Ectodermal cell (in vitro differentiated cells): ENCODE measurements at regions not wholly inside any gene's neighbourhood (a gene's known extent, or its start where the extent isn't known, plus 50 kb on each side); places are given as distances from the start of the nearest gene placed in this dataset.
"Not testable (repeated sequence)": the region's sequence is repeated elsewhere in the genome, so short reads cannot be mapped to it uniquely, and the experiment has no call there.

Source experiments
- H3K27ac ChIP-seq: 2 replicates; pipeline ENCODE4 v1.7.0; 2013; ENCODE audit warnings: mild to moderate bottlenecking, low read depth, low read length; ENCODE audit not compliant: insufficient read depth, poor library complexity, severe bottlenecking
- H3K27me3 ChIP-seq: 2 replicates; pipeline ENCODE4 v1.7.0; 2013; ENCODE audit warnings: mild to moderate bottlenecking, low read length; ENCODE audit not compliant: insufficient read depth, control insufficient read depth, poor library complexity, severe bottlenecking
- H3K36me3 ChIP-seq: one replicate; pipeline ENCODE4 v1.7.0; 2013; ENCODE audit warnings: low read length; ENCODE audit not compliant: control insufficient read depth, insufficient read depth
- H3K4me1 ChIP-seq: one replicate; pipeline ENCODE4 v1.7.0; 2013; ENCODE audit warnings: low read length; ENCODE audit not compliant: control insufficient read depth, insufficient read depth
- H3K4me3 ChIP-seq: 2 replicates; pipeline ENCODE4 v1.7.0; 2013; ENCODE audit warnings: low read depth, low read length, control low read depth; ENCODE audit not compliant: insufficient read depth
- H3K9me3 ChIP-seq: 2 replicates; pipeline ENCODE4 v1.7.0; 2013; ENCODE audit warnings: mild to moderate bottlenecking, low read length, moderate library complexity; ENCODE audit not compliant: control insufficient read depth
- WGBS, 2 experiments: methylation state at CpG; one replicate each; pipeline ENCODE4 v1.1.7; 2013; ENCODE audit warnings: missing lambda C conversion rate in 2 of 2; 5-methylcytosine and 5-hydroxymethylcytosine counted together

- H3K9me3 ChIP-seq, H3K36me3 ChIP-seq, H3K27ac ChIP-seq, H3K4me3 ChIP-seq, H3K4me1 ChIP-seq: not testable (repeated sequence)
- peaks cover 19% of the 10 kb centered on the region for H3K27me3 ChIP-seq
- WGBS, 2 experiments, result 77 to 82% methylated on average over 21 to 23 of the region's 23 CpGs
These were observed 78.8 kb upstream of the SFSWAP start for GRCh38 chr12:131631889-131632651.

GRCh38 chr12:131632652-131633023 is 78.3 kb upstream of the SFSWAP start:
- WGBS, 2 experiments, result 68 to 76% methylated on average over 3 to 4 of the region's 5 CpGs
- H3K9me3 ChIP-seq, H3K36me3 ChIP-seq, H3K27ac ChIP-seq, H3K4me3 ChIP-seq, H3K4me1 ChIP-seq: not testable (repeated sequence)
- H3K27me3 ChIP-seq, result peaks cover 14% of the 10 kb centered on the region

- not testable (repeated sequence) for H3K9me3 ChIP-seq, H3K4me1 ChIP-seq, H3K4me3 ChIP-seq, H3K27ac ChIP-seq, H3K27me3 ChIP-seq, H3K36me3 ChIP-seq
- WGBS, 2 experiments, result 82 to 86% methylated on average over 9 of the region's 9 CpGs
These were observed 77.3 kb upstream of the SFSWAP start for GRCh38 chr12:131633610-131634009.

GRCh38 chr12:131634037-131634436 is 76.9 kb upstream of the SFSWAP start:
- 81 to 82% methylated on average over 5 of the region's 5 CpGs for WGBS, 2 experiments
- Histone ChIP-seq H3K36me3 (no peaks in the 10 kb centered on the region), H3K27ac (no peak overlapping the region), H3K9me3 (no peaks in the 10 kb centered on the region), H3K4me1 (no peaks in the 10 kb centered on the region), H3K27me3 (peaks cover under 1% of the 10 kb centered on the region), H3K4me3 (no peak overlapping the region)

- H3K36me3 ChIP-seq, H3K4me1 ChIP-seq, H3K9me3 ChIP-seq, H3K27ac ChIP-seq, H3K4me3 ChIP-seq, H3K27me3 ChIP-seq: not testable (repeated sequence)
- 83 to 88% methylated on average over 2 of the region's 2 CpGs for WGBS, 2 experiments
These were observed 75.9 kb upstream of the SFSWAP start for GRCh38 chr12:131635012-131635411.

GRCh38 chr12:131635491-131636122 is 75.3 kb upstream of the SFSWAP start:
- H3K4me1 ChIP-seq, result no peaks in the 10 kb centered on the region
- H3K27ac ChIP-seq, result no peak overlapping the region
- no peaks in the 10 kb centered on the region for H3K9me3 ChIP-seq
- H3K27me3 ChIP-seq, result no peaks in the 10 kb centered on the region
- H3K4me3 ChIP-seq, result no peak overlapping the region
- no peaks in the 10 kb centered on the region for H3K36me3 ChIP-seq
- WGBS, 2 experiments, result 82 to 85% methylated on average over 5 to 6 of the region's 6 CpGs

GRCh38 chr12:131636266-131636665 is 74.6 kb upstream of the SFSWAP start:
- no peaks in the 10 kb centered on the region for H3K4me1 ChIP-seq
- WGBS, 2 experiments, result 93 to 94% methylated on average over 8 of the region's 8 CpGs
- no peaks in the 10 kb centered on the region for H3K9me3 ChIP-seq
- H3K27ac ChIP-seq, result no peak overlapping the region
- no peaks in the 10 kb centered on the region for H3K27me3 ChIP-seq
- H3K36me3 ChIP-seq, result no peaks in the 10 kb centered on the region
- no peak overlapping the region for H3K4me3 ChIP-seq

- H3K4me1 ChIP-seq, result no peaks in the 10 kb centered on the region
- H3K27ac ChIP-seq, result no peak overlapping the region
- H3K4me3 ChIP-seq, result no peak overlapping the region
- H3K9me3 ChIP-seq, result no peaks in the 10 kb centered on the region
- no peaks in the 10 kb centered on the region for H3K27me3 ChIP-seq
- no peaks in the 10 kb centered on the region for H3K36me3 ChIP-seq
- 83 to 85% methylated on average over 17 to 18 of the region's 18 CpGs for WGBS, 2 experiments
These were observed 73.7 kb upstream of the SFSWAP start for GRCh38 chr12:131636940-131637750.

- WGBS, 2 experiments, result 88 to 92% methylated on average over 3 of the region's 3 CpGs
These were observed 72.9 kb upstream of the SFSWAP start for GRCh38 chr12:131637986-131638385.

GRCh38 chr12:131639270-131639940 is 71.5 kb upstream of the SFSWAP start:
- Histone ChIP-seq H3K27ac (no peak overlapping the region), H3K4me1 (peaks cover 6% of the 10 kb centered on the region), H3K4me3 (no peak overlapping the region), H3K36me3 (no peaks in the 10 kb centered on the region), H3K27me3 (no peaks in the 10 kb centered on the region), H3K9me3 (no peaks in the 10 kb centered on the region)
- WGBS, 2 experiments, result 76 to 80% methylated on average over 11 to 12 of the region's 12 CpGs

More at GRCh38 chr12:131637986-131638385, 72.9 kb upstream of the SFSWAP start:
- Histone ChIP-seq H3K27ac (no peak overlapping the region), H3K36me3 (no peaks in the 10 kb centered on the region), H3K9me3 (no peaks in the 10 kb centered on the region), H3K4me3 (no peak overlapping the region), H3K27me3 (no peaks in the 10 kb centered on the region), H3K4me1 (no peaks in the 10 kb centered on the region)
